ENCODE measurements at regions not wholly inside any gene's neighbourhood (a gene's known extent, or its start where the extent isn't known, plus 50 kb on each side); places are given as distances from the start of the nearest gene placed in this dataset.

DNA sequence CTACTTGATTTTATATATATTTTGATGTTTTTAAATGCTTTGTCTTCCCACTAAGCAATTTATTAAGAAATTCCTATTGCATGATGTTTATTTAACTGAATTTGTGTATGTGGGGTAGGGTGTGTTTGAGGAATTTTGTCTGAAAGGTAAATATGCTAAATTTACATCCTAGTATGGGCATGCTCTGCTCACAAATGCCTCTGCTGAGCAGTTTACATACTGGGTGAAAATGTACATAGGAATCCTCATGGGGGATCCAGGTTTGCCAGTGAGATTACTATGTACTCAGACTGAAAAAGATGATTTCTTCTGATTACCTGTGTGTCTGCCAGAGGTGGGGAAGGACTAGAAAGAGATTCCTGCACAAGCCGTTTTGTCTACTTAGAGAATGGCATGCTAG lies 126.6 kb downstream of the DISP1 start:
- no peak for DNase-seq (ENCODE audit: low spot score)
- POLR2A ChIA-PET (ENCODE audit: low non-redundant PET) = no interaction called here
- H3K27ac ChIP-seq = no peak overlapping the region
- TF ChIP-seq, protein P1, sequence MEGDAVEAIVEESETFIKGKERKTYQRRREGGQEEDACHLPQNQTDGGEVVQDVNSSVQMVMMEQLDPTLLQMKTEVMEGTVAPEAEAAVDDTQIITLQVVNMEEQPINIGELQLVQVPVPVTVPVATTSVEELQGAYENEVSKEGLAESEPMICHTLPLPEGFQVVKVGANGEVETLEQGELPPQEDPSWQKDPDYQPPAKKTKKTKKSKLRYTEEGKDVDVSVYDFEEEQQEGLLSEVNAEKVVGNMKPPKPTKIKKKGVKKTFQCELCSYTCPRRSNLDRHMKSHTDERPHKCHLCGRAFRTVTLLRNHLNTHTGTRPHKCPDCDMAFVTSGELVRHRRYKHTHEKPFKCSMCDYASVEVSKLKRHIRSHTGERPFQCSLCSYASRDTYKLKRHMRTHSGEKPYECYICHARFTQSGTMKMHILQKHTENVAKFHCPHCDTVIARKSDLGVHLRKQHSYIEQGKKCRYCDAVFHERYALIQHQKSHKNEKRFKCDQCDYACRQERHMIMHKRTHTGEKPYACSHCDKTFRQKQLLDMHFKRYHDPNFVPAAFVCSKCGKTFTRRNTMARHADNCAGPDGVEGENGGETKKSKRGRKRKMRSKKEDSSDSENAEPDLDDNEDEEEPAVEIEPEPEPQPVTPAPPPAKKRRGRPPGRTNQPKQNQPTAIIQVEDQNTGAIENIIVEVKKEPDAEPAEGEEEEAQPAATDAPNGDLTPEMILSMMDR (conservative IDR thresholded peaks at IDR 0.05; ENCODE audit: low read depth) = no peak
- CTCF ChIA-PET = interaction anchor here (0.6 kb wide), 1 partner anchor 49 kb away, joined by 3 read pairs; no protein-coding TSS in a partner anchor

DNA sequence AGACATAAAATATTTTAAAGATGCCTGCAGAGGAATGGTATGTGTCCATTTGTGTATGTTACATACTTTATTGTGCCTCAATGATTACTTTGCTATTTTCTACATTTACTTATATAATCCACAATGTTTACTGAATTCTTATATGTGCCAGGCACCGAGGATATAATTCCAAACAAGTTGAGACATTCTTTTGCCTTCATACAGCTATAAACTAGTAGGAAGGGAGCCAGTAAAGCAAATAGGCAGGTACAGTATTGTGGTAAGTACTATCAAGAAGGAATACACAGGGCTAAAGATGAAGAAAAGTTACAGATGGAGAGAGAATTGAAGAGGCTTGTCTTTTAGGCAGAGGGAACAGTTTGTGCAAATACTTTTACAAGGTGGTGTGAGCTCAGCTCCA lies 131.6 kb downstream of the DISP1 start:
- H3K27ac ChIP-seq = no peak overlapping the region
- POLR2A ChIA-PET (ENCODE audit: low non-redundant PET) = no interaction called here
- TF ChIP-seq, protein P1 (conservative IDR thresholded peaks at IDR 0.05; ENCODE audit: low read depth) = no peak
- DNase-seq (ENCODE audit: low spot score) = no peak
- CTCF ChIA-PET = no interaction called here

DNA sequence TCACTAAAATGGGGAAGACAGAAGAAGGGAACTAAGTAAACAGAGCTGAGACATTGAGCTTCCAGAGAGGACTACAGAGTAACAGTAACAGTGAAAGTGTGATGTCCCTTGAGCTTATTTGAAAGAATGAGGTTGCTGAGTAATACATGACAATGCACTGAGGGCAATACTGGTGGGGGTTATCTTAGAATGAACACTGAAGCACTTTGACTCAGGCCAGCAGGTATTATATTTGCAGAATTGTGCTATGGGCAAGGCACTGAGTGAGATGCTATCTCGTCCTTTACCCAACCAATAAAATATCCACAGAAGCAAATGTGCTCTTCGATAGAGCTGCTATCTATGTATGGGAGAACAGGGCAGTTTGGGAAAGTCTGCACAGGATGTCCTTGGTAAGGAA lies 133.2 kb downstream of the DISP1 start:
- TF ChIP-seq, protein P1 (conservative IDR thresholded peaks at IDR 0.05; ENCODE audit: low read depth) = no peak
- no peak overlapping the region for H3K27ac ChIP-seq
- CTCF ChIA-PET = interaction anchor here (0.6 kb wide), 2 partner anchors 179 to 708 kb away, joined by 3 to 4 read pairs; no protein-coding TSS in a partner anchor
- POLR2A ChIA-PET (ENCODE audit: low non-redundant PET) = no interaction called here
- no peak for DNase-seq (ENCODE audit: low spot score)

DNA sequence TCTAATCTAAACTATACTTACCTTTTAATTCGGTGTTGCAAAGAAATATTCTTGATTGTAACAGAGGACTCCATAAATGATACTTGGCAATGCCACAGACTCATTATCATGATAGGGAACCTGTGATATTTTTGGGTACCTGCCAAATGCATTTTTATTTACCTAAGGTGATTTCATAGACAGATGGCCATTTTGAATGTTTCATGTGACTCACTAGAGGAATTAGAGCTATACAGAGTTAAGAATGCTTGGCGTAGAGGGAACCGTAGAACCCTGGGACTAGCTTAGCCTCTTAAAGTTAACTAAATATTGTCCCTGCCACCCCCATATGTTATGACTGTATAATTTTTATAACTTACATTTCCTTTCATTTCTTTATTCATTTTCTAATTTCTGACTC lies 136.1 kb downstream of the DISP1 start:
- H3K27ac ChIP-seq = no peak overlapping the region
- ChIA-PET CTCF (no interaction called here), POLR2A (ENCODE audit: low non-redundant PET) (no interaction called here)
- TF ChIP-seq, protein P1 (conservative IDR thresholded peaks at IDR 0.05; ENCODE audit: low read depth) = no peak
- DNase-seq (ENCODE audit: low spot score) = peak; percentile 6

DNA sequence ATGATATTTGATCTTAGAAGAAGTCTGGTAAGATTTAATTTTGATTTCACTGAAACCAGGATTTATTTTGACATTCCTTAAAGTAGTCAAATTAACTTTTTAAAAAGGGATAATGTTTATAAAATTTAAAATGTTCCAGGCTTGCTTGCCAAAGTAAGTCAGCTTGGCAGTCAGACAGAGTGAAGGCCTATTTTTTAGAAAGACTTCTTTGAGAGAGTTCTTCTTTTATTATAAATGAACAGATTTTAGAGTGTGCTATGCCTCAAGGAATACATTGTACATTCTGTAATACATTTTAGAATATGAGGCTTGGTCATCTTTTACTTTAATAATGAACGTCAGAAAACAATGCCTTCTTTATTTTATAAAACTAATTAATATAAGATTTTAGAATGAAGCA lies 138.7 kb downstream of the DISP1 start:
- ChIA-PET CTCF (no interaction called here), POLR2A (ENCODE audit: low non-redundant PET) (no interaction called here)
- H3K27ac ChIP-seq = no peak overlapping the region
- TF ChIP-seq, protein P1 (conservative IDR thresholded peaks at IDR 0.05; ENCODE audit: low read depth) = no peak
- DNase-seq (ENCODE audit: low spot score) = no peak

DNA sequence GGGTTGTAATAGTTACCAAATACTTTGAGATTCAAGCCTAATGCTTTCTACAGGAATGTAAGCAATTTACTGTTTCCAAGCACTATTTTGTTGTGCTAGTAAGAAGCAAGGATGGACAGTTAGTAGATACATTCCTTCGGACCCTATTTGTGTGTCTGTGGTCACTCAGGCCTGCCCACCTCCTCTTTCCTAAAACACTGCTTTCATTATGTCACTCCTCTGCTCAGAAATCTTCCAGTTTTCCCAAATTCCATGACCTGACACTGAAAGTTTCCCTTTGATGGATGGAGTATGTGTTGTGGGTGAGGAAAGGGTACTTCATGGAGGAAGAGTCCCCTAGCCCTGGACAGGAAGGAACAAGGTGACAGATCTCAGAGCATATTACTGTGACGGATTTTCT lies 141.1 kb downstream of the DISP1 start:
- TF ChIP-seq, protein P1 (conservative IDR thresholded peaks at IDR 0.05; ENCODE audit: low read depth) = no peak
- ChIA-PET POLR2A (ENCODE audit: low non-redundant PET) (no interaction called here), CTCF (no interaction called here)
- no peak overlapping the region for H3K27ac ChIP-seq
- no peak for DNase-seq (ENCODE audit: low spot score)

DNA sequence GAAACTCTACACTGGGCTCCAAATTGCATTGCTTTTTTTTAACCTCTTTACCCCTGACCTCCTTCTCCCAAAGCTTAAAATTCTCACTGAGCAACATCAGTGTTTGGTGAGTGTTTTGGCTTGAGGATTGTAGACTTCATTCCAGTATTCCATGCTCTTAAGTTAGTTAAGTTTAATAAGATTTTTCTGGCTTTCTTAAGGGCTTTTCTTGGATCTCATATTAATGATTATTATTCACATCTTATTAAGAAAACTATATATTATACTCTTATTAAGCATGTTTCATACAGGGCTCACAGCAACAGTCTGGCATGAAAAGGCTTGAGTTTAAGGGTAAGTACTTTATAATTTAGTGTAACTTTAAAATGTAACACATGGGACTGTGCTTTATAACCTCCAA lies 141.8 kb downstream of the DISP1 start:
- POLR2A ChIA-PET (ENCODE audit: low non-redundant PET) = no interaction called here

More for the DNA sequence above, 141.8 kb downstream of the DISP1 start:
- CTCF ChIA-PET = interaction anchor here (0.7 kb wide), 1 partner anchor 133 kb away, joined by 8 read pairs; no protein-coding TSS in a partner anchor
- DNase-seq (ENCODE audit: low spot score) = no peak
- no peak overlapping the region for H3K27ac ChIP-seq
- TF ChIP-seq, protein P1 (conservative IDR thresholded peaks at IDR 0.05; ENCODE audit: low read depth) = no peak
